Kasumi-1 (cell line): ENCODE measurements at regions not wholly inside any gene's neighbourhood (a gene's known extent, or its start where the extent isn't known, plus 50 kb on each side); places are given as distances from the start of the nearest gene placed in this dataset.
"Not testable (repeated sequence)": the region's sequence is repeated elsewhere in the genome, so short reads cannot be mapped to it uniquely, and the experiment has no call there.

ENCODE experiments used
- DNase-seq, 2 experiments: peaks; one replicate each; lab custom pipeline; 2025; lab: John Stamatoyannopoulos, UW

GRCh38 chr17:83159204-83160049, 80.0 kb downstream of the METRNL start:
- DNase-seq, result no peak

GRCh38 chr17:83160443-83161297, 81.3 kb downstream of the METRNL start:
- no peak for DNase-seq

DNA sequence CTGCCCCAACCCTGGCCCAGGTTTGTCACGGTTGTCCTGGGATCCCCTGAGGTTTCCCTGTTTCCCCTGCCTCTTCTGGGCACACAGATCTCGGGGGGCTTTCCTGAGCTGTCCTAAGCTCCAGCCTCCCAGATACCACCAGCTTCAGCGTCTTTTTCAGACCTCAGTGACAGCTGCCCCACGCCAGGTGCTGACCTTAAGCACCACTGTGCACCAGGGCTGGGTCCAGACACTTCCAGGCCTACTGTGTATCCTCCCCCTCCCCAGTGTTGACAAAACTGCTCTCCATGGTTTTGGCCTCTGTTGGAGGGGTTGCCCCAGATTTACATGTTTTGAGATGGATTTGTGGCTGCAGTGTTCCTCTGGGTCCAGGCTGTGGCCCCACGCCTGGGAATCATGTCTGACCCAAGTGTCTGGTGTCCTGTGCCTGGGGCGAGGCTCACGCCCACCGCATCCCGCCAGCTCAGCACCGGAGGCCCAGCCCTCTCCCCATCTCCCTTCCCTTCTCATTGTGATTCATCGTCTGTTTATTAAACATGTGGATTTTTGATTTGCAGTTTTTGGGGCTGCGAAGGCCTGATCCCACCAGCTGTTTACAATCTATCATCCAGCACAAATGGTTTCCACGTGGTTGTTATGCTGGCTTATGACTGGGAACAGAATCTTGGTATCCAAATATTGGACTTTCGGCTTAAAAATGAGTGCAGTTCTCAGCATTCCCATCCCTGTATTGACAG, 82.1 kb downstream of the METRNL start:
- no peak for DNase-seq

- DNase-seq, result no peak
Observed at GRCh38 chr17:83162035-83162745, 82.8 kb downstream of the METRNL start.

DNA sequence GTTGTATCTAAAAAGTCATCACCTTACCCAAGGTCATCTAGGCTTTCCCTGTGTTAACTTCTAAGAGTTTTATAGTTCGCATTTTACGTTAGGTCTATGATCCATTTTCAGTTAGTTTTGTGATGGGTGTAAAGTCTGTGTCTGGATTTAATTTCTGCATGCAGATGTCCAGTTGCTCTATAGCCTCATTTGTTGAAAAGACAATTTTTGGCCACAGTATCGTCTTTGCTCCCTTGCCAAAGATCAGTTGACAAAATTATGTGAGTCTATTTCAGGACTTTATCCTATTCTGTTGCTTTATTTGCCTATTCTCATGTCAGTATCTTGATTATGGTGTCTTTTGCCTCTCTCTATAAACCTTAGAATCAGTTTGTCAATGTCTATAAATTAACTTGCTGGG, 85.1 kb downstream of the METRNL start:
- DNase-seq, result no peak

DNA sequence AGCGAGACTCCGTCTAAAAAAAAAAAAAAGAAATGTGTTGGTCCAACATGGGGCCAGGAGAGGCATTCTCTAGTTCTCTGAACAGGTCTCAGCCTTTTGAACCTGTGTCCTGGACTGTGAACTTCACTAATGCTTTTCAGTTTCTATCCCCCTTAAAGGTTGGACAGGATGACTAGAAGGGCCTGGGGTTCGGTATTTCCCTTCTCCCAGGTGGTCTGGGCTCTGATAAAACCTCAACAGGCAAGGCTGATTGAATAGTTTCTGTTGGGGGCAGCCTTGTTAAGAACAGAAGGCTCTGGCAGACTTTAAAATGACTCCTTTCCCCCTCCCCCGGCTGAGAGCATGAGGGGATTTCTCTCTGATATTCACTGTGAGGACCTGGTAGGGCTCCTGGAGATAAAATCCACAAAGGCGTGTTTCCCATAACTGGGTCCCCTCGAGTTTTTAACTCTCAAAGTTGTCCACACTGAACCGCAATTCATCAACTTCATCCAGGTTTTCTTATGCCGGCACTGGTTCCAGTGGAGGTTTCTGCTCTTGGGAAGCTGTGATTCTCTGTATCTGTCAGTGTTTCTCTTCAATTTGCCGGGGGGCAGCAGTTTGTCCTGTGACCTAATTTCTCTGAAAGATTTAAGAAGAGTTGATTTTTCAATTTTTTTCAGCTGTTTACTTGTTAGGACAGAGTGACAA, 91.3 kb downstream of the METRNL start:
- no peak for DNase-seq

GRCh38 chr17:83171661-83172060, 92.3 kb downstream of the METRNL start:
- no peak for DNase-seq

GRCh38 chr17:83172099-83172498, 92.7 kb downstream of the METRNL start:
- not testable (repeated sequence) for DNase-seq

- DNase-seq, result not testable (repeated sequence)
Observed at GRCh38 chr17:83172646-83173045, 93.2 kb downstream of the METRNL start.

DNA sequence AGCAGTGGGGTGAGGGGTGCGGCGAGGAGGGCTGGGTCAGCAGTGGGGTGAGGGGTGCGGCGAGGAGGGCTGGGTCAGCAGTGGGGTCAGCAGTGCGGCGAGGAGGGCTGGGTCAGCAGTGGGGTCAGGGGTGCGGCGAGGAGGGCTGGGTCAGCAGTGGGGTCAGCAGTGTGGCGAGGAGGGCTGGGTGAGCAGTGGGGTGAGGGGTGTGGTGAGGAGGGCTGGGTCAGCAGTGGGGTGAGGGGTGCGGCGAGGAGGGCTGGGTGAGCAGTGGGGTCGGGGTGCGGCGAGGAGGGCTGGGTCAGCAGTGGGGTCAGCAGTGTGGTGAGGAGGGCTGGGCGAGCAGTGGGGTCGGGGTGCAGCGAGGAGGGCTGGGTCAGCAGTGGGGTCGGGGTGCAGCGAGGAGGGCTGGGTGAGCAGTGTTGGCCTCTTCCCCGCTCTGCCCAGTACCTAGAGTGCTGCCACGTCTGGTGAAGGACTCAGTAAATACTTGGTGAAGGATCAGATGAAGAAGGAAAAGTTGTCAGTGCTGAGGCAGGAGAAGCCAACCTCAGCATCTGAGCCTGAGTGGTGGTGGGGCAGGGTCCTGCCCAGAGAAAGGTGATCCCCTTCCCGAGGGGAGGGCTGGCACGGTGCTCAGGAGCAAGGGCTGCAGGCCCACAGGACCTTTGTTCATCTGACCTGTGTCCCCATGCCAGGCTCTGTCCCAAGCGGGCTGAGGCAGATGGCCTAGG, 93.9 kb downstream of the METRNL start:
- DNase-seq, result not testable (repeated sequence)

- DNase-seq, result no peak
Observed at GRCh38 chr17:83173914-83174361, 94.5 kb downstream of the METRNL start.

GRCh38 chr17:83174362-83175118, 95.1 kb downstream of the METRNL start:
- no peak for DNase-seq

- no peak for DNase-seq
Observed at GRCh38 chr17:83175119-83175821, 95.9 kb downstream of the METRNL start.

DNA sequence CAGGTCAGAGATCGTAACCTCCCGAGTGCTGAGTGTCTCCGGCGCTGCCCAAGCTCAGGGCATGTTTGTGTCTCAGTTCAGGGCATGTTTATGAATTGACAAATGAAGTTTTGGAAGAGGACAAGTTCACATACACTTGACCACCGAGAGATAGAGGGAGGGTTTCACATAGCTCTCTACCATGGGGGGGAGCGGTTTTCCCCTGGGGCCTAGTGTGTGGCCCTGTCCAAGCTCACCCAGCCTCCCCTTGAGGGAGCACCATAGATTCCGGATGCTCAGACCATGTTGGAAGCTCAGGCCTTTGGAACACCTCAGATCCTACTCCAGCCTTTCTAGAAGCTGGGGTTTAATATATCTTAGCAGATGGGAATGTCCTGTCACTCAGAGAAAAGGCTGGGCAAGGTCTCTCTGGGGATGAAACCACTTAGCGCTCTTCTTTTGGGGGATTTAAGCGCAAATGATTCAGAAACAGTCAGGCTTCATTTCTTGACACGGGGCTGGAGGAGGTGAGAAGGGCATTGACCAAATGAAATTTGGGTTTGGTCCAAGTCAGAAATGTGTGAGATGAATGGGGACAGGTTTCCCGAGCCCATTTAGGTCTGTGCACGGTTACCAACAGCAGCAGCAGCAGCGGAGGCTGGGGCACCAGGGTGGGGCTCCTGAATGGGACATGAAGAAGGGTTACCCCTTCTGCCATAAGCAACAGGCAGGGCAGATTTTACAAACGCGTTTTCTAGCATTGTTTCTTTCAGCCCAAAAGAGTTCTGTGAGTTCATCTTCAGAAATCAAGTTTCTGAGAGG, 96.6 kb downstream of the METRNL start:
- DNase-seq, result no peak

GRCh38 chr17:83176623-83177583, 97.5 kb downstream of the METRNL start:
- no peak for DNase-seq

GRCh38 chr17:83177611-83178532, 98.5 kb downstream of the METRNL start:
- DNase-seq, result no peak
